Neural cell (in vitro differentiated cells): ENCODE measurements at regions not wholly inside any gene's neighbourhood (a gene's known extent, or its start where the extent isn't known, plus 50 kb on each side); places are given as distances from the start of the nearest gene placed in this dataset.

Experiments
- EP300 ChIP-seq: fragments of 450-650 bp; conservative IDR thresholded peaks from 2 replicates; pipeline ENCODE4 v1.6.1; 2014; ENCODE audit warnings: antibody characterized with exemption, mild to moderate bottlenecking, moderate library complexity; ENCODE audit not compliant: poor library complexity, severe bottlenecking
- MXI1 ChIP-seq: fragments of 450-650 bp; conservative IDR thresholded peaks from 2 replicates; pipeline ENCODE4 v1.6.1; 2014; ENCODE audit warnings: antibody characterized with exemption, mild to moderate bottlenecking; ENCODE audit not compliant: poor library complexity, severe bottlenecking
- POLR2AphosphoS5 ChIP-seq: IDR thresholded peaks from 2 replicates; pipeline ENCODE4 v1.6.1; 2012
- RAD21 ChIP-seq: fragments of 450-650 bp; conservative IDR thresholded peaks from 2 replicates; pipeline ENCODE4 v1.6.1; 2014; ENCODE audit warnings: antibody characterized with exemption, mild to moderate bottlenecking, moderate library complexity
- TAF1 ChIP-seq: IDR thresholded peaks from 2 replicates; pipeline ENCODE4 v1.6.1; 2012; ENCODE audit warnings: low read depth
- TF ChIP-seq, protein P1 (sequence below): IDR thresholded peaks from 2 replicates; pipeline ENCODE4 v1.6.1; 2012; ENCODE audit warnings: borderline replicate concordance
- TF ChIP-seq, protein P2 (sequence below): fragments of 450-650 bp; IDR thresholded peaks from 2 replicates; pipeline ENCODE4 v1.5.1; 2014; ENCODE audit warnings: antibody characterized with exemption, mild to moderate bottlenecking, moderate library complexity; ENCODE audit not compliant: poor library complexity, severe bottlenecking

DNA sequence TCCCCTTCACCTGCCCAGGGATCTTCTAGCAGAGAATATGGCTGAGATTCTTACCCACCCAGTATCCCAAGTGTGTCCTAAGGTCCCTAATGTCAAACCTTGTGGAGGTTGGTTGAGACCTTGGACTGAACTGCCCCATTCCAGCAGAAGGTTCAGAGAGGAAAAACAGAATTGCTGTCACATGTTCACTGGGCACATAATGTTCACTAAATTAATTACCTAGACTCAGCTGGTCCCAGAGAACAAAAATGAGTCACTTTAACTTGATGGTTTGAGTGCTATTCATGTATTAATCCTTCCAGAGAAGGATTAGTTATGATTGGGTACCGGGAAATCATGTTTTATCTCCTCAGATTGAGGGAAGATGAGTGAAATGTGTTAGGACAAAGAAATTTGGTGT, 171.3 kb upstream of the GADL1 start:
- TF ChIP-seq, protein P1, sequence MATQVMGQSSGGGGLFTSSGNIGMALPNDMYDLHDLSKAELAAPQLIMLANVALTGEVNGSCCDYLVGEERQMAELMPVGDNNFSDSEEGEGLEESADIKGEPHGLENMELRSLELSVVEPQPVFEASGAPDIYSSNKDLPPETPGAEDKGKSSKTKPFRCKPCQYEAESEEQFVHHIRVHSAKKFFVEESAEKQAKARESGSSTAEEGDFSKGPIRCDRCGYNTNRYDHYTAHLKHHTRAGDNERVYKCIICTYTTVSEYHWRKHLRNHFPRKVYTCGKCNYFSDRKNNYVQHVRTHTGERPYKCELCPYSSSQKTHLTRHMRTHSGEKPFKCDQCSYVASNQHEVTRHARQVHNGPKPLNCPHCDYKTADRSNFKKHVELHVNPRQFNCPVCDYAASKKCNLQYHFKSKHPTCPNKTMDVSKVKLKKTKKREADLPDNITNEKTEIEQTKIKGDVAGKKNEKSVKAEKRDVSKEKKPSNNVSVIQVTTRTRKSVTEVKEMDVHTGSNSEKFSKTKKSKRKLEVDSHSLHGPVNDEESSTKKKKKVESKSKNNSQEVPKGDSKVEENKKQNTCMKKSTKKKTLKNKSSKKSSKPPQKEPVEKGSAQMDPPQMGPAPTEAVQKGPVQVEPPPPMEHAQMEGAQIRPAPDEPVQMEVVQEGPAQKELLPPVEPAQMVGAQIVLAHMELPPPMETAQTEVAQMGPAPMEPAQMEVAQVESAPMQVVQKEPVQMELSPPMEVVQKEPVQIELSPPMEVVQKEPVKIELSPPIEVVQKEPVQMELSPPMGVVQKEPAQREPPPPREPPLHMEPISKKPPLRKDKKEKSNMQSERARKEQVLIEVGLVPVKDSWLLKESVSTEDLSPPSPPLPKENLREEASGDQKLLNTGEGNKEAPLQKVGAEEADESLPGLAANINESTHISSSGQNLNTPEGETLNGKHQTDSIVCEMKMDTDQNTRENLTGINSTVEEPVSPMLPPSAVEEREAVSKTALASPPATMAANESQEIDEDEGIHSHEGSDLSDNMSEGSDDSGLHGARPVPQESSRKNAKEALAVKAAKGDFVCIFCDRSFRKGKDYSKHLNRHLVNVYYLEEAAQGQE, result no peak
- TF ChIP-seq, protein P2, sequence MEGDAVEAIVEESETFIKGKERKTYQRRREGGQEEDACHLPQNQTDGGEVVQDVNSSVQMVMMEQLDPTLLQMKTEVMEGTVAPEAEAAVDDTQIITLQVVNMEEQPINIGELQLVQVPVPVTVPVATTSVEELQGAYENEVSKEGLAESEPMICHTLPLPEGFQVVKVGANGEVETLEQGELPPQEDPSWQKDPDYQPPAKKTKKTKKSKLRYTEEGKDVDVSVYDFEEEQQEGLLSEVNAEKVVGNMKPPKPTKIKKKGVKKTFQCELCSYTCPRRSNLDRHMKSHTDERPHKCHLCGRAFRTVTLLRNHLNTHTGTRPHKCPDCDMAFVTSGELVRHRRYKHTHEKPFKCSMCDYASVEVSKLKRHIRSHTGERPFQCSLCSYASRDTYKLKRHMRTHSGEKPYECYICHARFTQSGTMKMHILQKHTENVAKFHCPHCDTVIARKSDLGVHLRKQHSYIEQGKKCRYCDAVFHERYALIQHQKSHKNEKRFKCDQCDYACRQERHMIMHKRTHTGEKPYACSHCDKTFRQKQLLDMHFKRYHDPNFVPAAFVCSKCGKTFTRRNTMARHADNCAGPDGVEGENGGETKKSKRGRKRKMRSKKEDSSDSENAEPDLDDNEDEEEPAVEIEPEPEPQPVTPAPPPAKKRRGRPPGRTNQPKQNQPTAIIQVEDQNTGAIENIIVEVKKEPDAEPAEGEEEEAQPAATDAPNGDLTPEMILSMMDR, result no peak
- TF ChIP-seq RAD21 (no peak), POLR2AphosphoS5 (no peak), EP300 (no peak), TAF1 (no peak), MXI1 (no peak)
